Stimulated activated CD4-positive, alpha-beta T cell treated with anti-CD3 and anti-CD28 coated beads, Interleukin-1b, Interleukin-23, amount 100 ng/mL, for 48 hours (primary cell): ENCODE measurements at regions not wholly inside any gene's neighbourhood (a gene's known extent, or its start where the extent isn't known, plus 50 kb on each side); places are given as distances from the start of the nearest gene placed in this dataset.

Experiments used
- DNase-seq: peaks from one replicate; pipeline ENCODE4 v3.0.0-alpha.2; 2020

GRCh38 chr2:16021611-16022363 is 81.4 kb downstream of the MYCN start:
- DNase-seq = no peak

GRCh38 chr2:16020389-16021008 is 80.1 kb downstream of the MYCN start:
- no peak for DNase-seq

GRCh38 chr2:16019617-16020351 is 79.4 kb downstream of the MYCN start:
- no peak for DNase-seq

GRCh38 chr2:16019060-16019480 is 78.7 kb downstream of the MYCN start:
- no peak for DNase-seq

- no peak for DNase-seq
Observed at GRCh38 chr2:16018277-16019059, 78.1 kb downstream of the MYCN start.

- no peak for DNase-seq
Observed at GRCh38 chr2:16016282-16016681, 75.9 kb downstream of the MYCN start.

GRCh38 chr2:16015903-16016265 is 75.5 kb downstream of the MYCN start:
- DNase-seq = no peak

GRCh38 chr2:16015210-16015902 is 75.0 kb downstream of the MYCN start:
- DNase-seq = no peak

GRCh38 chr2:16014802-16015201 is 74.5 kb downstream of the MYCN start:
- no peak for DNase-seq

- DNase-seq = no peak
Observed at GRCh38 chr2:16014041-16014787, 73.9 kb downstream of the MYCN start.

GRCh38 chr2:16013359-16013911 is 73.1 kb downstream of the MYCN start:
- no peak for DNase-seq

GRCh38 chr2:16012626-16013358 is 72.4 kb downstream of the MYCN start:
- DNase-seq = no peak

GRCh38 chr2:16012029-16012596 is 71.8 kb downstream of the MYCN start:
- no peak for DNase-seq

GRCh38 chr2:16011621-16011960 is 71.2 kb downstream of the MYCN start:
- DNase-seq = no peak

GRCh38 chr2:16010951-16011620 is 70.7 kb downstream of the MYCN start:
- DNase-seq = no peak

GRCh38 chr2:16010011-16010410 is 69.7 kb downstream of the MYCN start:
- no peak for DNase-seq

GRCh38 chr2:16009560-16009959 is 69.2 kb downstream of the MYCN start:
- no peak for DNase-seq

GRCh38 chr2:16008856-16009255 is 68.5 kb downstream of the MYCN start:
- no peak for DNase-seq

GRCh38 chr2:16008331-16008850 is 68.0 kb downstream of the MYCN start:
- DNase-seq = no peak
